SU-DHL-6 (cell line): ENCODE measurements at regions not wholly inside any gene's neighbourhood (a gene's known extent, or its start where the extent isn't known, plus 50 kb on each side); places are given as distances from the start of the nearest gene placed in this dataset.

Source experiments
- H2AFZ ChIP-seq: fragments of 200-600 bp; sonication (generic); 2 replicates; pipeline ENCODE4 v1.6.1; 2014; ENCODE audit warnings: low read depth, mild to moderate bottlenecking, moderate library complexity, mixed read lengths, antibody characterized with exemption, low read length; ENCODE audit not compliant: severe bottlenecking
- H3F3A ChIP-seq: fragments of 200-600 bp; shearing (Covaris generic); 2 replicates; pipeline ENCODE4 v1.6.0; 2016; ENCODE audit warnings: antibody characterized with exemption, mild to moderate bottlenecking; ENCODE audit not compliant: insufficient read depth
- H3K27ac ChIP-seq: fragments of 200-600 bp; sonication (generic); 2 replicates; pipeline ENCODE4 v1.5.1; 2016; ENCODE audit warnings: low read depth, mild to moderate bottlenecking, low read length, moderate library complexity, mixed read lengths
- H3K27me3 ChIP-seq: fragments of 200-600 bp; sonication (generic), shearing (Covaris generic); 2 replicates; pipeline ENCODE4 v1.6.0; 2014; ENCODE audit warnings: mild to moderate bottlenecking, low read length
- H3K36me3 ChIP-seq: fragments of 200-600 bp; sonication (generic); 2 replicates; pipeline ENCODE4 v1.6.1; 2014; ENCODE audit warnings: mild to moderate bottlenecking, low read length, mixed read lengths
- H3K4me2 ChIP-seq: fragments of 300-600, 200-600 bp; shearing (Covaris generic), sonication (generic); 2 replicates; pipeline ENCODE4 v1.6.0; 2014; ENCODE audit warnings: low read length, low read depth, mild to moderate bottlenecking; ENCODE audit not compliant: poor library complexity, severe bottlenecking
- H3K4me3 ChIP-seq: fragments of 200-600 bp; sonication (generic); 2 replicates; pipeline ENCODE4 v1.5.1; 2014; ENCODE audit warnings: antibody characterized with exemption, low read length, mild to moderate bottlenecking, mixed read lengths; ENCODE audit not compliant: insufficient read depth, poor library complexity, severe bottlenecking
- H3K79me2 ChIP-seq: fragments of 200-600 bp; sonication (generic); 2 replicates; pipeline ENCODE4 v1.6.1; 2014; ENCODE audit warnings: mild to moderate bottlenecking, low read length, moderate library complexity; ENCODE audit not compliant: insufficient read depth
- H3K9ac ChIP-seq: fragments of 200-600 bp; sonication (generic); 2 replicates; pipeline ENCODE4 v1.7.0; 2014; ENCODE audit warnings: mild to moderate bottlenecking, low read length
- H3K9me2 ChIP-seq: fragments of 200-600 bp; sonication (generic); replicated peaks from 2 replicates; pipeline ENCODE4 v1.6.1; 2014; ENCODE audit warnings: low read length; ENCODE audit not compliant: insufficient read depth
- H3K9me3 ChIP-seq: fragments of 200-600 bp; sonication (generic); 2 replicates; pipeline ENCODE4 v1.6.1; 2014; ENCODE audit warnings: low read length, mixed read lengths; ENCODE audit not compliant: insufficient read depth
- H4K20me1 ChIP-seq: fragments of 200-600 bp; sonication (generic); 2 replicates; pipeline ENCODE4 v1.6.1; 2014; ENCODE audit warnings: low read depth, mild to moderate bottlenecking, antibody characterized with exemption, low read length, moderate library complexity, mixed read lengths
- EZH2phosphoT487 ChIP-seq: fragments of 200-600 bp; sonication (generic), shearing (Covaris generic); conservative IDR thresholded peaks from 2 replicates; pipeline ENCODE4 v1.6.1; 2018; ENCODE audit warnings: mild to moderate bottlenecking, antibody characterized with exemption, low read length, moderate library complexity, mixed read lengths
- TF ChIP-seq, protein P1 (sequence below): fragments of 200-600 bp; sonication (generic); IDR thresholded peaks from one replicate; pipeline ENCODE4 v1.5.1; 2017; ENCODE audit warnings: antibody characterized with exemption, mild to moderate bottlenecking, low read length, moderate library complexity; ENCODE audit not compliant: insufficient read depth, poor library complexity, severe bottlenecking

- no peaks in the 10 kb centered on the region for H3K79me2 ChIP-seq
- no peak overlapping the region for H2AFZ ChIP-seq
- H3K4me3 ChIP-seq, result no peak overlapping the region
- H3K9me3 ChIP-seq, result no peaks in the 10 kb centered on the region
- no peak overlapping the region for H3K9ac ChIP-seq
- no peak overlapping the region for H3K4me2 ChIP-seq
- no peaks in the 10 kb centered on the region for H4K20me1 ChIP-seq
- no peaks in the 10 kb centered on the region for H3F3A ChIP-seq
- H3K27me3 ChIP-seq, result no peaks in the 10 kb centered on the region
- no peaks in the 10 kb centered on the region for H3K36me3 ChIP-seq
- no peak overlapping the region for H3K27ac ChIP-seq
- TF ChIP-seq, protein P1, sequence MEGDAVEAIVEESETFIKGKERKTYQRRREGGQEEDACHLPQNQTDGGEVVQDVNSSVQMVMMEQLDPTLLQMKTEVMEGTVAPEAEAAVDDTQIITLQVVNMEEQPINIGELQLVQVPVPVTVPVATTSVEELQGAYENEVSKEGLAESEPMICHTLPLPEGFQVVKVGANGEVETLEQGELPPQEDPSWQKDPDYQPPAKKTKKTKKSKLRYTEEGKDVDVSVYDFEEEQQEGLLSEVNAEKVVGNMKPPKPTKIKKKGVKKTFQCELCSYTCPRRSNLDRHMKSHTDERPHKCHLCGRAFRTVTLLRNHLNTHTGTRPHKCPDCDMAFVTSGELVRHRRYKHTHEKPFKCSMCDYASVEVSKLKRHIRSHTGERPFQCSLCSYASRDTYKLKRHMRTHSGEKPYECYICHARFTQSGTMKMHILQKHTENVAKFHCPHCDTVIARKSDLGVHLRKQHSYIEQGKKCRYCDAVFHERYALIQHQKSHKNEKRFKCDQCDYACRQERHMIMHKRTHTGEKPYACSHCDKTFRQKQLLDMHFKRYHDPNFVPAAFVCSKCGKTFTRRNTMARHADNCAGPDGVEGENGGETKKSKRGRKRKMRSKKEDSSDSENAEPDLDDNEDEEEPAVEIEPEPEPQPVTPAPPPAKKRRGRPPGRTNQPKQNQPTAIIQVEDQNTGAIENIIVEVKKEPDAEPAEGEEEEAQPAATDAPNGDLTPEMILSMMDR, result no peak
- no peak for TF ChIP-seq EZH2phosphoT487
- no peaks in the 10 kb centered on the region for H3K9me2 ChIP-seq
These were observed 167.1 kb downstream of the ZBTB18 start for GRCh38 chr1:244218220-244218619.

DNA sequence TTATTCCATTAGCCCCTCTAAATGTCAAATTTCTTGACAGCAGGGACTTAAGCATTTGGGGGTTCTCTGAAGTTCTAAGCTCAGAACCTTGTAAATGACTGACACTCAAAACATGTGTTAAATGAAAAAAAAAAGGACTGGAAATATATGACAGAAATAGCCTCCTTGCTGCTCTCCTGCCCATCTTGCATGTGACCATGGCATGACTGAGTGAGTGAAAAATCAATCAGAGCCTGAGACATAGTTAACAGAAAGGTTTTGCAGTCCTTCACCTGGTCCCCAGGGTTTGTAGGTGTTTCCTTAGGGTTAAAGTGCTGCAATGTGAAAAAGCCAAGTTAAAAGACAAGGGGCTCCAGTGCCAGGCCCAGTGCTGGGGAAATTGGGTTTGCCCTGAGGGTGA is 168.1 kb downstream of the ZBTB18 start:
- H3K27me3 ChIP-seq, result no peaks in the 10 kb centered on the region
- no peak overlapping the region for H3K9ac ChIP-seq
- no peaks in the 10 kb centered on the region for H3K36me3 ChIP-seq
- TF ChIP-seq, protein P1, result no peak
- no peak for TF ChIP-seq EZH2phosphoT487
- H3K4me3 ChIP-seq, result no peak overlapping the region
- no peak overlapping the region for H3K27ac ChIP-seq
- no peaks in the 10 kb centered on the region for H3K9me3 ChIP-seq
- H2AFZ ChIP-seq, result no peak overlapping the region
- H4K20me1 ChIP-seq, result no peaks in the 10 kb centered on the region
- no peaks in the 10 kb centered on the region for H3K79me2 ChIP-seq
- H3K4me2 ChIP-seq, result no peak overlapping the region
- H3K9me2 ChIP-seq, result no peaks in the 10 kb centered on the region
- no peaks in the 10 kb centered on the region for H3F3A ChIP-seq

- TF ChIP-seq, protein P1, result no peak
- no peak for TF ChIP-seq EZH2phosphoT487
- Histone ChIP-seq H3K9me3 (no peaks in the 10 kb centered on the region), H3K27me3 (no peaks in the 10 kb centered on the region), H4K20me1 (no peaks in the 10 kb centered on the region), H3K9me2 (no peaks in the 10 kb centered on the region), H3K27ac (no peak overlapping the region), H3K9ac (no peak overlapping the region), H3K36me3 (no peaks in the 10 kb centered on the region), H3K4me3 (no peak overlapping the region), H2AFZ (no peak overlapping the region), H3K79me2 (no peaks in the 10 kb centered on the region), H3K4me2 (no peak overlapping the region), H3F3A (no peaks in the 10 kb centered on the region)
These were observed 168.7 kb downstream of the ZBTB18 start for GRCh38 chr1:244219802-244220201.

- no peaks in the 10 kb centered on the region for H3K36me3 ChIP-seq
These were observed 169.3 kb downstream of the ZBTB18 start for GRCh38 chr1:244220410-244220809.

More at GRCh38 chr1:244220410-244220809, 169.3 kb downstream of the ZBTB18 start:
- no peaks in the 10 kb centered on the region for H3K9me2 ChIP-seq
- no peak overlapping the region for H2AFZ ChIP-seq
- no peaks in the 10 kb centered on the region for H4K20me1 ChIP-seq
- no peak overlapping the region for H3K4me2 ChIP-seq
- H3K27ac ChIP-seq, result no peak overlapping the region
- no peaks in the 10 kb centered on the region for H3K27me3 ChIP-seq
- no peak overlapping the region for H3K4me3 ChIP-seq
- no peaks in the 10 kb centered on the region for H3F3A ChIP-seq
- H3K9ac ChIP-seq, result no peak overlapping the region
- TF ChIP-seq, protein P1, result no peak
- TF ChIP-seq EZH2phosphoT487, result no peak
- no peaks in the 10 kb centered on the region for H3K79me2 ChIP-seq
- no peaks in the 10 kb centered on the region for H3K9me3 ChIP-seq
